ENCODE measurements at regions not wholly inside any gene's neighbourhood (a gene's known extent, or its start where the extent isn't known, plus 50 kb on each side); places are given as distances from the start of the nearest gene placed in this dataset.

DNA sequence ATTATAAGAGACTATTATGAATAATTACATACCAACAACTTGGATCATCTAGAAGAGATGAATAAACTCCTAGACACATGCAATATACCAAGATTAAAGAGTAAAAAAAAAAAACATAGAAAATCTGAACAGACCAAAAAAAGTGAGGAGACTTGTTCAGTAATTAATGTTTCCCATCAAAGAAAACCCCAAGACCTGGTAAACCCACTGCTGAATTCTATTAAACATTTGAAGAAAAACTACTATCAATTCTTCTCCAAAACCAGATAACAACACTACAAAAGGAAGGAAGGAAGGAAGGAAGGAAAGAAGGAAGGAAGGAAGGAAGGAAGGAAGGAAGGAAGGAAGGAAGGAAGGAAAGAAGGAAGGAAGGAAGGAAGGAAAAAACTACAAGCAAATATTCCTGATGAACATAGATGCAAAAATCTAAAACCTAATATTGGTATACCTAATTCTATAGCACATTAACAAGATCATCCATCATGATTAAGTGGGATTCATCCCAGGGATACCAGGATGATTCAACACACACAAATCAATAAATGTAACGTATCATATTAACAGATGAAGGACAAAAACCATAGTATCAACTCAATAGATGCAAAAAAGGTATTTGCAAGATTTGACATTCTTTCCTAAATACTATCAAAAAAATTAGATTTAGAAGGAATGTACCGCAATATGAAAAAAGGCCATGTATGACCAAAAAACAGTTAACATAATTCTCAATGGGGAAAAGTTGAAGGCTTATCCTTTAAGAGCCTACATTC is 445.5 kb downstream of the KCNH5 start:
- no peak for DNase-seq

DNA sequence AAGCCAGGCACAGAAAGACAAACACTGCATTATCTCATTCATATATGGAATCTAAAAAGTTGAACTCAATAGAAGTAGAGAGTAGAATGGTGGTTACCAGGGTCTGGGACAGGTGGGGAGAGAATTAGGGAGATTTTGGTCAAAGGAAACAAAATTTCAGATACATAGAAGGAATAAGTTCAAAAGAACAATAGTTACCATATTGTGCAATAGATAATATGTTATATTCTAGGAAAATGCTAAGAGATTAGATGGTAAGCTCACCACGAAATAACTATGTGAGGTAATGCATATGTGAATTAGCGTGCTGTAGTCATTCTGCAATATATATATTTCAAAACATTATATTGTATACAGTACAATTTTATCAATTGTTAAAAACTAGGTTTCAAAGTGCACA is 442.5 kb downstream of the KCNH5 start:
- DNase-seq: no peak

DNA sequence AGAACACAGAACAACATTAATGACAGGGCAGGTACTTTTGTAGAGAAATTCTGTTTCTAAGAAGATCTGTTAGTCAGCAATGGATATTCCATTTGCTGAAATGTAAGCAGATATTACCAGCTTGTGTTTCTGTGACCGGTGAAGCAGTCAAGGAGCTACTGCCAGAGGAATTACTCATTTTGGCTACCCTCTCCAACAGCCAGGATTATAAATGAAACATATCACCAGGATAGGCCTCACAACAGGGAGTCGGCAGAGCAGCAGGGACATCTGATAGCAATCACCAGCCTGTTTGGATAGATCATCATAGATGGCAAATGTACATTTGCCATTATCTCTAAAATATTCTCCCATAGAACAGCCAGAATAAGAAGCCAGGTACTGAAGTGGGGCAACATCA is 440.7 kb downstream of the KCNH5 start:
- no peak for DNase-seq

DNA sequence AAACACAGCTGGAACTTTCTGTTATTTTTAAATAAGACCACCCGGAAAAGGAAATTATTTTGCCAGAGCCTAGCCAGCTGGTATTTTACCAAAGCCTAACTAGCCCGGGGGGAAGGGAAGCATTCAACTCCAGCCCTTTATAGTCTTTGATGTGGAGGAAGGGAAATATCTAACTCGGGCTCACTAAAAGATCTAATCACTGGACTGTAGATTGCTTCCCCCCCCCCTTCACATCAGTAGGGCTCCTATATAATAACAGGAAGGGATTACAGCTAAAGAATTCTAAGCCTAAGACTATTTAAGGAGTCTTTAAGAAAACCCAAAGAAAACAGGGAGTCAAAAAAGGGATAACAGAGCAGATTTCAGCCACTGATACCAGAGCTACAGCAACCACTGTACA is 431.1 kb downstream of the KCNH5 start:
- no peak for DNase-seq

DNA sequence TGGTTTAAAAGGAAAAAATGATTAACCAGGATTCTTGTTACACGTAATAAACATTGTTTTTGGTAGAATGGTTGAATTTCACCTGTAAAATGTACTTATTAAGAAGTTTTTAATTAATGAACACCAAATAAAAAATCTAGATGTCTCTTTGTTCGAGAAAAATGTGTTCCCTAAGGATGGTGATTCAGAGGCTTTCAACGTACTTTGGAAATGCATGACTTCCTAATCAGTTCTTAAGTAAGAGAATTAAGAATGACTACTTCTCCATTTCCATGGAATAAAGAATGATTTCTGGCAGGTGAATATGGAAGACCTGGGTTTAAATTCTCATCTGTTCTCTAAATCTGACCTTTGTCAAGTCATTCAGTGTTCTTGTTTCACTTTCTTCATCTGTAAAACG is 428.6 kb downstream of the KCNH5 start:
- DNase-seq: no peak

DNA sequence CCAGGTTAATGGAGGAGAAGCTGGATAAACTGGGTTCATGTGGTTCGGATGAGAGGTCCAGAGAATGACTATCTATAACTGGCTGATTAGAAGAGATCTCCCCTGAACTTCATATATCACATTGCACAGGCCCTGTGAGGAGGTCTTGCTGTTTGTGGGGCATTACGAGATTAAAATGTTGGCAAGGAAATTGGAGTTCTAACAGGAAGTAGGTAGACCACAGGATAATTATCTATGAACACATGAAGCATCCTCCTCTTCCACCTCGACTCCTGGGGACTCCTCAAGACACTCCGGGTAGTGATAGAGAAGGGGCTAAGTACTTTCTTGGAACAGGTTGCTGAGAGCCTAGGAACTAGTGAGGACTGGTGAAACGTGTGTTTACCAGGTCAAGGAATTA is 418.8 kb downstream of the KCNH5 start:
- DNase-seq: no peak

DNA sequence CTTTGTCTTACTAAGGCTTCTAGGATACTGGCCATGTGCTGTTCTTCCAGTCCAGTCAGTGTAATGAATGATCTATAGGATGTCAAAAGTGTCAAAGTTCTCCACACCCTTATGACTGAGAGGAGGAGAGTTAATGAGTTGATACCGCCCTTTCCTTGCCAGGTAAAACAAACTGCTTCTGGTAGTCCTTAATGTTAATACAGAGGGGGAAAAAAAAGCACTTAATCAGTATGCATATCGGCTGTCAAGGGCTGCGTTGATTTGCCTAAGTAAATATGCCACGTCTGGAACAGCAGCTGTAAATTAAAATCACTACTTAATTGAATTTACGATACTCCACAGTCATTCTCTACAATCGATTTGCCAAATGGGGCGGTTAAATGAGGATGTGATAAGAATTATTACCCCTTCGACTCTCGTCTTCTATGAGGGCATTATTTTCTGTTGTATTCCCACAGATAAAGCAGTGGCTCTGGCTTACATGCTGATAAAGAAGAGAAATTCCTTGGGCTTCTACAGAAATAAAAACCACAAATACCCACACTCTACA is 416.0 kb downstream of the KCNH5 start:
- DNase-seq: no peak

DNA sequence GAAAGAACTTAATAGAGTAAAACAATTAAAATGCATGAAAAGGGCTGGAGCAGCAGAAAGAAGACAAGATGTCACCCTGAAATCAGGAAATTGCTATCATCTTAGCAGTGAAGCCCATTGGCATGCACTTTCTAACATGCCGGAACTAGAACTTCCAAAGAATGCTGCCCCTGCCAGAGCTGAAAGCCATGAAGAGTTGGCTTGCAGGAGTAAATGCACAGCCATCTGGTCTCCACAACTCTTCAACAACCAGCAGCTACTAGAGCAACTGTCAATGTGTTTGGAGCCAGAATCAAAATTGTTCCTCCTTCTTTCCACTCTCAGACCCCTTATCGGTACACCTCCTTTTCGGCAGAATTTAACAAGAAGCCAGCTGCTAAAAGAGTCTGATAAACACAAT is 414.1 kb downstream of the KCNH5 start:
- DNase-seq: no peak

DNA sequence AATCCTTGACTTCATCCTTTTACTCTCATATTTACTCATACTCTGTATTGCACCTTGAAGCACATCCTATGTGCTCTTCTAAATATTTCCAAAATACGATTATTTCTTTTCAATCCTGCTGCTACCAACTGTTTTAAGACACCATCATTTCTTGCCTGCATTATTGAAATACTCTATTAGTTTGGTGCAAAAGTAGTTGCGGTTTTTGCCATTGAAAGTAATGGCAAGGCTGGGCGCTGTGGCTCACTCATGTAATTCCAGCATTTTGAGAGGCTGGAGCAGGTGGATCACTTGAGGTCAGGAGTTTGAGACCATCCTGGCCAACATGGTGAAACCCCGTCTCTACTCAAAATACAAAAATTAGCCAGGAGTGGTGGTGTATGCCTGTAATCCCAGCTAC is 412.5 kb downstream of the KCNH5 start:
- DNase-seq: no peak

DNA sequence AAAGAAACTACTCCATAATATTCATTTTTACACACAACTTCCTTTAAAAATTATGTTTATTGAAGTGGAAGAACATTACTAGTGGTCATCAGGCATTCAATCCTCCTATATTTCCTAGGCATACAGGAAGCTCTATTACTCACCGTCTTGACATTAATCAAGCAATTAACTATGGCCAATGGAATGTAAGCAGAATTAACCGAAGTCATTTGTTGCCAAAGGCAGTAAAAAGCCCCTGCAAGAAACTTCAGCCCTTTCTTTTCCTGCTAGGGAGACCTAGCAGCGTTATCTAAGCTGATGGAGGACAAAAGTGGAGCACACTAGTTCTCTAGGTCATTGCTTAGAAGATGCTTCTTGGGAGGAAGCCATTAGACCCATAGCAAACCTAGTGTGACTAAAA is 399.6 kb downstream of the KCNH5 start:
- no peak for DNase-seq

Measured in amniotic stem cell (primary cell).